ENCODE measurements at regions not wholly inside any gene's neighbourhood (a gene's known extent, or its start where the extent isn't known, plus 50 kb on each side); places are given as distances from the start of the nearest gene placed in this dataset.

GRCh38 chr21:23853796-23854379 is 1753.4 kb downstream of the MRPL39 start:
- peak; percentile 62 for TF ChIP-seq CTCF (IDR thresholded peaks at IDR 0.05; ENCODE audit: low read length)
- no peak for TF ChIP-seq EZH2 (optimal IDR thresholded peaks at IDR 0.05; ENCODE audit: low read depth, low read length)
- no peak overlapping the region for H2AFZ ChIP-seq (ENCODE audit: low read length)

GRCh38 chr21:23837564-23837963 is 1769.7 kb downstream of the MRPL39 start:
- Histone ChIP-seq H3K27ac (ENCODE audit: low read length) (no peak overlapping the region), H3K9me2 (replicated peaks; ENCODE audit: insufficient read depth, low read length) (no peaks in the 10 kb centered on the region), H4K20me1 (ENCODE audit: insufficient read depth, low read length) (no peaks in the 10 kb centered on the region), H3K4me3 (ENCODE audit: low read length) (no peak overlapping the region), H3K9me3 (replicated peaks; ENCODE audit: insufficient read depth, low read length) (no peaks in the 10 kb centered on the region), H3K9ac (ENCODE audit: low read length) (no peak overlapping the region), H3K79me2 (ENCODE audit: low read length) (no peaks in the 10 kb centered on the region), H3K27me3 (replicated peaks; ENCODE audit: insufficient read depth, low read length) (no peaks in the 10 kb centered on the region), H3K4me2 (ENCODE audit: low read depth, low read length) (no peak overlapping the region), H2AFZ (ENCODE audit: low read length) (no peak overlapping the region), H3F3A (ENCODE audit: insufficient read depth, low read length) (0 out of 2 replicates have a peak, but pooled peaks cover 4% of the 10 kb centered on the region), H3K36me3 (replicated peaks; ENCODE audit: insufficient read depth, low read length) (no peaks in the 10 kb centered on the region), H3K4me1 (ENCODE audit: low read length) (0 out of 2 replicates have a peak, but pooled peaks cover 6% of the 10 kb centered on the region)
- no peak for DNase-seq
- TF ChIP-seq EZH2phosphoT487 (IDR thresholded peaks at IDR 0.05; ENCODE audit: low read length): no peak
- no peak for TF ChIP-seq EZH2 (optimal IDR thresholded peaks at IDR 0.05; ENCODE audit: low read depth, low read length)
- no peak for TF ChIP-seq CTCF (IDR thresholded peaks at IDR 0.05; ENCODE audit: low read length)

More at GRCh38 chr21:23853796-23854379, 1753.4 kb downstream of the MRPL39 start:
- peak; percentile 59 for DNase-seq
- H3K9me2 ChIP-seq (replicated peaks; ENCODE audit: insufficient read depth, low read length): no peaks in the 10 kb centered on the region
- H3K36me3 ChIP-seq (replicated peaks; ENCODE audit: insufficient read depth, low read length): no peaks in the 10 kb centered on the region
- no peak overlapping the region for H3K4me2 ChIP-seq (ENCODE audit: low read depth, low read length)
- no peaks in the 10 kb centered on the region for H4K20me1 ChIP-seq (ENCODE audit: insufficient read depth, low read length)
- no peaks in the 10 kb centered on the region for H3K4me1 ChIP-seq (ENCODE audit: low read length)
- no peak overlapping the region for H3K4me3 ChIP-seq (ENCODE audit: low read length)
- no peak overlapping the region for H3K9ac ChIP-seq (ENCODE audit: low read length)
- no peaks in the 10 kb centered on the region for H3K9me3 ChIP-seq (replicated peaks; ENCODE audit: insufficient read depth, low read length)
- H3K27ac ChIP-seq (ENCODE audit: low read length): no peak overlapping the region
- no peaks in the 10 kb centered on the region for H3K27me3 ChIP-seq (replicated peaks; ENCODE audit: insufficient read depth, low read length)
- no peaks in the 10 kb centered on the region for H3K79me2 ChIP-seq (ENCODE audit: low read length)
- H3F3A ChIP-seq (ENCODE audit: insufficient read depth, low read length): no peaks in the 10 kb centered on the region

- no peaks in the 10 kb centered on the region for H3K4me1 ChIP-seq (ENCODE audit: low read length)
- no peak overlapping the region for H3K9ac ChIP-seq (ENCODE audit: low read length)
- H3K4me3 ChIP-seq (ENCODE audit: low read length): no peak overlapping the region
- no peaks in the 10 kb centered on the region for H3F3A ChIP-seq (ENCODE audit: insufficient read depth, low read length)
- no peaks in the 10 kb centered on the region for H4K20me1 ChIP-seq (ENCODE audit: insufficient read depth, low read length)
- H3K9me3 ChIP-seq (replicated peaks; ENCODE audit: insufficient read depth, low read length): no peaks in the 10 kb centered on the region; the same call in 1 of the 2 replicates
- H3K27ac ChIP-seq (ENCODE audit: low read length): no peak overlapping the region
- DNase-seq: no peak
- H3K9me2 ChIP-seq (replicated peaks; ENCODE audit: insufficient read depth, low read length): no peaks in the 10 kb centered on the region
- H2AFZ ChIP-seq (ENCODE audit: low read length): no peak overlapping the region
- no peaks in the 10 kb centered on the region for H3K36me3 ChIP-seq (replicated peaks; ENCODE audit: insufficient read depth, low read length)
- TF ChIP-seq EZH2phosphoT487 (IDR thresholded peaks at IDR 0.05; ENCODE audit: low read length): no peak
- TF ChIP-seq CTCF (IDR thresholded peaks at IDR 0.05; ENCODE audit: low read length): no peak
- no peak for TF ChIP-seq EZH2 (optimal IDR thresholded peaks at IDR 0.05; ENCODE audit: low read depth, low read length)
- H3K27me3 ChIP-seq (replicated peaks; ENCODE audit: insufficient read depth, low read length): no peaks in the 10 kb centered on the region
- H3K4me2 ChIP-seq (ENCODE audit: low read depth, low read length): no peak overlapping the region
- H3K79me2 ChIP-seq (ENCODE audit: low read length): no peaks in the 10 kb centered on the region
Measured at GRCh38 chr21:23822760-23823159, 1784.5 kb downstream of the MRPL39 start.
